HepG2 (cell line): ENCODE measurements at regions not wholly inside any gene's neighbourhood (a gene's known extent, or its start where the extent isn't known, plus 50 kb on each side); places are given as distances from the start of the nearest gene placed in this dataset.

ENCODE experiments used
- ATAC-seq: fragments of 200-7000 bp; cut with Tn5 transposase; 3 replicates; pipeline ENCODE4 v1.9.1; 2020; ENCODE audit warnings: mild to moderate bottlenecking, moderate library complexity
- BruUV-seq: library from RNA; stranded (reverse); fragments of 400-500 nt; replicated peaks from 2 replicates; lab custom pipeline; 2021; lab: Mats Ljungman, UMichigan
- CTCF ChIA-PET: fragments of 300-600 bp; formaldehyde crosslinking; extraction: SDS; loops from one replicate; lab custom pipeline; 2021; ENCODE audit warnings: low total read pairs, inconsistent platforms, low intra/inter-chr PET ratio; lab: Yijun Ruan, JAX
- POLR2A ChIA-PET: fragments of 350-600 bp; sonication (Branson Sonifier 250); formaldehyde crosslinking; loops from one replicate; lab custom pipeline; 2020; ENCODE audit warnings: antibody characterized with exemption, inconsistent platforms; lab: Yijun Ruan, JAX
- DNase-seq: peaks from one replicate; pipeline ENCODE4 v3.0.0-alpha.2; 2015; ENCODE audit warnings: low spot score
- FAIRE-seq: peaks from 3 replicates; lab custom pipeline; 2011; peaks lifted over from hg19 to GRCh38; lab: Jason Lieb, UNC
- H2AFZ ChIP-seq: one replicate; pipeline ENCODE4 v1.6.1; 2011; ENCODE audit warnings: low read length, inconsistent platforms
- H3K27ac ChIP-seq: fragments of 300-600 bp; 3 replicates; pipeline ENCODE4 v1.8.0; 2011; ENCODE audit warnings: mixed run types, mild to moderate bottlenecking, mixed read lengths, low read length, inconsistent platforms; ENCODE audit not compliant: insufficient read depth; ENCODE audit errors: extremely low read length
- H3K27me3 ChIP-seq, 2 experiments: fragments of 200-600 bp in 1 of 2; 2 replicates in 1 of 2; 3 replicates in 1 of 2; pipeline versions ENCODE4 v1.6.0 to v1.8.0; 2011; ENCODE audit warnings: low read length in 2 of 2, mild to moderate bottlenecking in 2 of 2, moderate library complexity in 2 of 2, inconsistent platforms in 1 of 2; ENCODE audit not compliant: insufficient read depth in 2 of 2, control insufficient read depth in 1 of 2
- H3K36me3 ChIP-seq, 2 experiments: fragments of 200-600 bp in 1 of 2; replicated peaks in 1 of 2; 2 replicates in 1 of 2; 3 replicates in 1 of 2; pipeline versions ENCODE4 v1.5.1 to v1.8.0; 2011; ENCODE audit warnings: low read length in 2 of 2, inconsistent platforms in 1 of 2; ENCODE audit not compliant: insufficient read depth in 2 of 2, control insufficient read depth in 1 of 2
- H3K4me1 ChIP-seq: 2 replicates; pipeline ENCODE4 v1.5.1; 2012; ENCODE audit warnings: low read length, inconsistent platforms; ENCODE audit not compliant: insufficient read depth
- H3K4me2 ChIP-seq: 2 replicates; pipeline ENCODE4 v1.6.0; 2011; ENCODE audit warnings: low read depth, low read length, inconsistent platforms
- H3K4me3 ChIP-seq, 3 experiments: fragments of 200-600 bp in 1 of 3; sonication (generic), shearing (Covaris generic) in 1 of 3; replicated peaks in 1 of 3; 2 replicates each; pipeline ENCODE4 v1.5.1; 2011 to 2016; ENCODE audit warnings: low read length in 3 of 3, inconsistent platforms in 2 of 3, low read depth in 2 of 3, mild to moderate bottlenecking in 2 of 3, control low read depth in 1 of 3, mixed read lengths in 1 of 3; ENCODE audit not compliant: insufficient read depth in 1 of 3
- H3K79me2 ChIP-seq: one replicate; pipeline ENCODE4 v1.6.1; 2011; ENCODE audit warnings: low read length, inconsistent platforms; ENCODE audit not compliant: insufficient read depth
- H3K9ac ChIP-seq: 2 replicates; pipeline ENCODE4 v1.6.0; 2011; ENCODE audit warnings: mild to moderate bottlenecking, low read depth, low read length, inconsistent platforms; ENCODE audit not compliant: insufficient read depth
- H3K9me3 ChIP-seq: 2 replicates; pipeline ENCODE4 v1.5.1; 2012; ENCODE audit warnings: mild to moderate bottlenecking, low read length
- H4K20me1 ChIP-seq: 2 replicates; pipeline ENCODE4 v1.6.0; 2011; ENCODE audit warnings: inconsistent platforms, mild to moderate bottlenecking, low read length, moderate library complexity; ENCODE audit not compliant: insufficient read depth
- CBX2 ChIP-seq, 2 experiments: fragments of 200-600 bp in 1 of 2; sonication (generic); formaldehyde crosslinking in 1 of 2; IDR thresholded peaks; 2 replicates each; pipeline versions ENCODE4 v1.7.0 to v1.8.1; 2018 to 2022; ENCODE audit warnings: low read depth in 2 of 2, low read length in 1 of 2, mild to moderate bottlenecking in 1 of 2, missing genetic modification reagents in 1 of 2
- HMGXB4 ChIP-seq, 2 experiments: sonication (generic) in 1 of 2; formaldehyde crosslinking in 1 of 2; IDR thresholded peaks; 2 replicates each; pipeline versions ENCODE4 v1.4.0 to v1.6.1; 2018 to 2020; ENCODE audit warnings: missing genetic modification reagents in 2 of 2, borderline replicate concordance in 1 of 2, low read depth in 1 of 2, mild to moderate bottlenecking in 1 of 2, missing biosample characterization in 1 of 2
- NBN ChIP-seq: fragments of 450-650 bp; conservative IDR thresholded peaks from 2 replicates; pipeline ENCODE4 v1.6.1; 2017
- THYN1 ChIP-seq: sonication (generic); formaldehyde crosslinking; IDR thresholded peaks from 2 replicates; pipeline ENCODE4 v1.8.1; 2023; ENCODE audit warnings: low read depth, mild to moderate bottlenecking, moderate library complexity, missing genetic modification reagents, borderline replicate concordance
- ZC3H4 ChIP-seq: sonication (generic); formaldehyde crosslinking; IDR thresholded peaks from 2 replicates; pipeline ENCODE4 v1.4.0; 2020; ENCODE audit warnings: missing genetic modification reagents, borderline replicate concordance
- WGBS: methylation state at CpG from one replicate; pipeline ENCODE4 v1.1.6; 2017; ENCODE audit warnings: low lambda C conversion rate; 5-methylcytosine and 5-hydroxymethylcytosine counted together
- in situ Hi-C: cut with HindIII; loops from 2 replicates; pipeline ENCODE4 v1.10.0; 2017; ENCODE audit warnings: low pct_unique_long_range_greater_than_20kb; ENCODE audit not compliant: extremely low pct_ligation_motif_present
- intact Hi-C: fragments of 100-400 bp; cut with micrococcal nuclease; formaldehyde crosslinking; loops from one replicate; pipeline ENCODE4 v1.10.0; 2022; ENCODE audit not compliant: unreplicated experiment
- TF ChIP-seq, protein P1 (sequence below): IDR thresholded peaks from 2 replicates; pipeline ENCODE4 v1.6.1; 2012; ENCODE audit warnings: low read length, improper control_type of control experiment
- TF ChIP-seq, protein P2 (sequence below): sonication (generic); formaldehyde crosslinking; IDR thresholded peaks from 2 replicates; pipeline ENCODE4 v1.4.0; 2020; ENCODE audit warnings: missing genetic modification reagents, mild to moderate bottlenecking, borderline replicate concordance
- TF ChIP-seq, protein P3 (sequence below): sonication (generic); formaldehyde crosslinking; IDR thresholded peaks from 2 replicates; pipeline ENCODE4 v1.8.0; 2022; ENCODE audit warnings: missing genetic modification reagents, mild to moderate bottlenecking, moderate library complexity, borderline replicate concordance
- TF ChIP-seq, protein P4 (sequence below): sonication (generic); formaldehyde crosslinking; IDR thresholded peaks from 2 replicates; pipeline ENCODE4 v1.4.0; 2020; ENCODE audit warnings: mild to moderate bottlenecking, missing genetic modification reagents
- TF ChIP-seq, protein P5 (sequence below): sonication (generic); formaldehyde crosslinking; IDR thresholded peaks from 2 replicates; pipeline ENCODE4 v1.4.0; 2020; ENCODE audit warnings: mild to moderate bottlenecking, missing genetic modification reagents

GRCh38 chr2:95700519-95700918 is 108.7 kb downstream of the TRIM43 start (continued):
- TF ChIP-seq, protein P1, sequence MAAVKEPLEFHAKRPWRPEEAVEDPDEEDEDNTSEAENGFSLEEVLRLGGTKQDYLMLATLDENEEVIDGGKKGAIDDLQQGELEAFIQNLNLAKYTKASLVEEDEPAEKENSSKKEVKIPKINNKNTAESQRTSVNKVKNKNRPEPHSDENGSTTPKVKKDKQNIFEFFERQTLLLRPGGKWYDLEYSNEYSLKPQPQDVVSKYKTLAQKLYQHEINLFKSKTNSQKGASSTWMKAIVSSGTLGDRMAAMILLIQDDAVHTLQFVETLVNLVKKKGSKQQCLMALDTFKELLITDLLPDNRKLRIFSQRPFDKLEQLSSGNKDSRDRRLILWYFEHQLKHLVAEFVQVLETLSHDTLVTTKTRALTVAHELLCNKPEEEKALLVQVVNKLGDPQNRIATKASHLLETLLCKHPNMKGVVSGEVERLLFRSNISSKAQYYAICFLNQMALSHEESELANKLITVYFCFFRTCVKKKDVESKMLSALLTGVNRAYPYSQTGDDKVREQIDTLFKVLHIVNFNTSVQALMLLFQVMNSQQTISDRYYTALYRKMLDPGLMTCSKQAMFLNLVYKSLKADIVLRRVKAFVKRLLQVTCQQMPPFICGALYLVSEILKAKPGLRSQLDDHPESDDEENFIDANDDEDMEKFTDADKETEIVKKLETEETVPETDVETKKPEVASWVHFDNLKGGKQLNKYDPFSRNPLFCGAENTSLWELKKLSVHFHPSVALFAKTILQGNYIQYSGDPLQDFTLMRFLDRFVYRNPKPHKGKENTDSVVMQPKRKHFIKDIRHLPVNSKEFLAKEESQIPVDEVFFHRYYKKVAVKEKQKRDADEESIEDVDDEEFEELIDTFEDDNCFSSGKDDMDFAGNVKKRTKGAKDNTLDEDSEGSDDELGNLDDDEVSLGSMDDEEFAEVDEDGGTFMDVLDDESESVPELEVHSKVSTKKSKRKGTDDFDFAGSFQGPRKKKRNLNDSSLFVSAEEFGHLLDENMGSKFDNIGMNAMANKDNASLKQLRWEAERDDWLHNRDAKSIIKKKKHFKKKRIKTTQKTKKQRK: no peak
- TF ChIP-seq HMGXB4 (CRISPR knock-in tag; IDR thresholded peaks at IDR 0.05; ENCODE audit: borderline replicate concordance in 1 of 2, low read depth in 1 of 2) (no peak), CBX2 (IDR thresholded peaks at IDR 0.05; ENCODE audit: low read depth, low read length) (no peak), CBX2 (CRISPR knock-in tag; IDR thresholded peaks at IDR 0.05; ENCODE audit: low read depth) (no peak), ZC3H4 (CRISPR knock-in tag) (no peak)

DNA sequence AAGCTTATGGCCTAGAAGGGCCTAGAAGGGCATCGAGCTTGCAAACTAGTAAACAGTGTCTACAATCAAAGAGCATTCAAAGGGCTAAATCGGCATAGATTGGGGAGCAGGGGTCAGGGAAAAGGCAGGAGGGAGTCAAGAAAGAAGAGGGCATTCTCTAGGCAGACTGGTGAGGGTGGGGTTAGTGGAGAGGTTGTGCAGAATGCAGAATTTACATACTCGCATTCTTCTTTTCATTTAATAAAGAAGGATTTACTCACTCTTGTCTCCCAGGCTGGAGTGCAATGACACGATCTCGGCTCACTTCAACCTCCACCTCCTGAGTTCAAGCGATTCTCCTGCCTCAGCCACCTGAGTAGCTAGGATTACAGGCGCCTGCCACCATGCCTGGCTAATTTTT is 110.7 kb downstream of the TRIM43 start:
- intact Hi-C loops (no loop called here), in situ Hi-C loops (no loop called here)
- no peaks in the 10 kb centered on the region for H3K79me2 ChIP-seq
- ATAC-seq: no peak
- H3K27ac ChIP-seq: no peak overlapping the region
- no peak for FAIRE-seq
- no peak overlapping the region for H3K9ac ChIP-seq
- peaks cover 0 to 14% of the 10 kb centered on the region in 2 experiments; a peak in 3 of 5 replicates for H3K27me3 ChIP-seq
- CTCF ChIA-PET: no interaction called here
- H3K4me3 ChIP-seq: no peak overlapping the region
- H3K4me2 ChIP-seq: no peak overlapping the region
- no peak overlapping the region for H2AFZ ChIP-seq
- TF ChIP-seq THYN1 (no peak), NBN (no peak)
- TF ChIP-seq, protein P2, sequence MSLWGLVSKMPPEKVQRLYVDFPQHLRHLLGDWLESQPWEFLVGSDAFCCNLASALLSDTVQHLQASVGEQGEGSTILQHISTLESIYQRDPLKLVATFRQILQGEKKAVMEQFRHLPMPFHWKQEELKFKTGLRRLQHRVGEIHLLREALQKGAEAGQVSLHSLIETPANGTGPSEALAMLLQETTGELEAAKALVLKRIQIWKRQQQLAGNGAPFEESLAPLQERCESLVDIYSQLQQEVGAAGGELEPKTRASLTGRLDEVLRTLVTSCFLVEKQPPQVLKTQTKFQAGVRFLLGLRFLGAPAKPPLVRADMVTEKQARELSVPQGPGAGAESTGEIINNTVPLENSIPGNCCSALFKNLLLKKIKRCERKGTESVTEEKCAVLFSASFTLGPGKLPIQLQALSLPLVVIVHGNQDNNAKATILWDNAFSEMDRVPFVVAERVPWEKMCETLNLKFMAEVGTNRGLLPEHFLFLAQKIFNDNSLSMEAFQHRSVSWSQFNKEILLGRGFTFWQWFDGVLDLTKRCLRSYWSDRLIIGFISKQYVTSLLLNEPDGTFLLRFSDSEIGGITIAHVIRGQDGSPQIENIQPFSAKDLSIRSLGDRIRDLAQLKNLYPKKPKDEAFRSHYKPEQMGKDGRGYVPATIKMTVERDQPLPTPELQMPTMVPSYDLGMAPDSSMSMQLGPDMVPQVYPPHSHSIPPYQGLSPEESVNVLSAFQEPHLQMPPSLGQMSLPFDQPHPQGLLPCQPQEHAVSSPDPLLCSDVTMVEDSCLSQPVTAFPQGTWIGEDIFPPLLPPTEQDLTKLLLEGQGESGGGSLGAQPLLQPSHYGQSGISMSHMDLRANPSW (CRISPR knock-in tag): no peak
- TF ChIP-seq, protein P3, sequence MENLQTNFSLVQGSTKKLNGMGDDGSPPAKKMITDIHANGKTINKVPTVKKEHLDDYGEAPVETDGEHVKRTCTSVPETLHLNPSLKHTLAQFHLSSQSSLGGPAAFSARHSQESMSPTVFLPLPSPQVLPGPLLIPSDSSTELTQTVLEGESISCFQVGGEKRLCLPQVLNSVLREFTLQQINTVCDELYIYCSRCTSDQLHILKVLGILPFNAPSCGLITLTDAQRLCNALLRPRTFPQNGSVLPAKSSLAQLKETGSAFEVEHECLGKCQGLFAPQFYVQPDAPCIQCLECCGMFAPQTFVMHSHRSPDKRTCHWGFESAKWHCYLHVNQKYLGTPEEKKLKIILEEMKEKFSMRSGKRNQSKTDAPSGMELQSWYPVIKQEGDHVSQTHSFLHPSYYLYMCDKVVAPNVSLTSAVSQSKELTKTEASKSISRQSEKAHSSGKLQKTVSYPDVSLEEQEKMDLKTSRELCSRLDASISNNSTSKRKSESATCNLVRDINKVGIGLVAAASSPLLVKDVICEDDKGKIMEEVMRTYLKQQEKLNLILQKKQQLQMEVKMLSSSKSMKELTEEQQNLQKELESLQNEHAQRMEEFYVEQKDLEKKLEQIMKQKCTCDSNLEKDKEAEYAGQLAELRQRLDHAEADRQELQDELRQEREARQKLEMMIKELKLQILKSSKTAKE (CRISPR knock-in tag): no peak
- TF ChIP-seq, protein P4, sequence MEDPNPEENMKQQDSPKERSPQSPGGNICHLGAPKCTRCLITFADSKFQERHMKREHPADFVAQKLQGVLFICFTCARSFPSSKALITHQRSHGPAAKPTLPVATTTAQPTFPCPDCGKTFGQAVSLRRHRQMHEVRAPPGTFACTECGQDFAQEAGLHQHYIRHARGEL (CRISPR knock-in tag): no peak
- TF ChIP-seq, protein P5, sequence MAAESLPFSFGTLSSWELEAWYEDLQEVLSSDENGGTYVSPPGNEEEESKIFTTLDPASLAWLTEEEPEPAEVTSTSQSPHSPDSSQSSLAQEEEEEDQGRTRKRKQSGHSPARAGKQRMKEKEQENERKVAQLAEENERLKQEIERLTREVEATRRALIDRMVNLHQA (CRISPR knock-in tag): no peak
- POLR2A ChIA-PET: no interaction called here
- BruUV-seq: no TSS peak
- no peaks in the 10 kb centered on the region for H3K4me1 ChIP-seq
- H3K36me3 ChIP-seq: no peaks in the 10 kb centered on the region
- 18% methylated on average over 7 of the region's 7 CpGs for WGBS
- H4K20me1 ChIP-seq: no peaks in the 10 kb centered on the region
- no peaks in the 10 kb centered on the region for H3K9me3 ChIP-seq
- DNase-seq: no peak
